ENCODE measurements at regions not wholly inside any gene's neighbourhood (a gene's known extent, or its start where the extent isn't known, plus 50 kb on each side); places are given as distances from the start of the nearest gene placed in this dataset.

- peaks cover 3% of the 10 kb centered on the region for H3K4me1 Mint-ChIP-seq
- no peak overlapping the region for H3K27ac Mint-ChIP-seq
- no peak overlapping the region for H3K4me3 Mint-ChIP-seq
- H3K9me3 Mint-ChIP-seq: peaks cover 12% of the 10 kb centered on the region
- no peaks in the 10 kb centered on the region for H3K27me3 Mint-ChIP-seq (ENCODE audit: low read depth)
- H3K36me3 Mint-ChIP-seq: no peaks in the 10 kb centered on the region
- DNase-seq (ENCODE audit: low spot score in 2 of 2, unreplicated experiment in 2 of 2): no peak
- TF ChIP-seq, protein P1, sequence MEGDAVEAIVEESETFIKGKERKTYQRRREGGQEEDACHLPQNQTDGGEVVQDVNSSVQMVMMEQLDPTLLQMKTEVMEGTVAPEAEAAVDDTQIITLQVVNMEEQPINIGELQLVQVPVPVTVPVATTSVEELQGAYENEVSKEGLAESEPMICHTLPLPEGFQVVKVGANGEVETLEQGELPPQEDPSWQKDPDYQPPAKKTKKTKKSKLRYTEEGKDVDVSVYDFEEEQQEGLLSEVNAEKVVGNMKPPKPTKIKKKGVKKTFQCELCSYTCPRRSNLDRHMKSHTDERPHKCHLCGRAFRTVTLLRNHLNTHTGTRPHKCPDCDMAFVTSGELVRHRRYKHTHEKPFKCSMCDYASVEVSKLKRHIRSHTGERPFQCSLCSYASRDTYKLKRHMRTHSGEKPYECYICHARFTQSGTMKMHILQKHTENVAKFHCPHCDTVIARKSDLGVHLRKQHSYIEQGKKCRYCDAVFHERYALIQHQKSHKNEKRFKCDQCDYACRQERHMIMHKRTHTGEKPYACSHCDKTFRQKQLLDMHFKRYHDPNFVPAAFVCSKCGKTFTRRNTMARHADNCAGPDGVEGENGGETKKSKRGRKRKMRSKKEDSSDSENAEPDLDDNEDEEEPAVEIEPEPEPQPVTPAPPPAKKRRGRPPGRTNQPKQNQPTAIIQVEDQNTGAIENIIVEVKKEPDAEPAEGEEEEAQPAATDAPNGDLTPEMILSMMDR (IDR thresholded peaks at IDR 0.05; ENCODE audit: unreplicated experiment): no peak
Measured at GRCh38 chr6:145036236-145036635, 699.1 kb downstream of the EPM2A start.

DNA sequence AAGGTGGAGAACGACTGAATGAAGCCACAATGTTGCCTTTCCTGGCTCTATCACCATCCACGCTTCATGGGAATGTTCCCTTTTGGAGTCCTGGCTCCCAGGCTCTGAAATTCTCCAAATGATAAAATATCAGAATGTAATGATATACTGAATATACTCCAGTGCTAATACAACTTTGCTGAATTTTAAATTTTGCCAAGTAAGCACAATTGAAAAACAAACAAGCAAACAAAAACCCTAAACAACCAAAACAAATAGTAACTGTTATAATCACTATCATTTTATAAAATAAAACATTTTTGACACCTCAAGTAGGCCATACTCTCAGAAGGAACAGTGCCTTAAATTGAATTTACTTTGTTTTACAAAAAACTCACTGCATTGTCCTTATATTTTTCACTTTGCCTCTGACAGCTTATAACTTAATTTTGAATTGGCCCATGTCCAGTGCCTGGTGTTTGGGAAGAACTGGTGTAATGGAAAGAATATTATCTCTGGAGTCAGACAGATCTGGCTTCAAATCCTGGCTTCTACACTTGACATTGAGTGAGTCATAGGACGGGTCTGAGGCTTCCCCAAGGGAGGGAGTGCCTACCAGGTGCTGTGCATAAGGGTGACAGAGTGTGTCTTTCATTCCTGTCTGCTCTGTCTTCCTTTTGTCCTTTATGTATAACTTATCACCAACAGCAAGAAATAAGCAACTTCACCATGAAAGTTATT, 698.3 kb downstream of the EPM2A start:
- Mint-ChIP-seq H3K4me3 (no peak overlapping the region), H3K27me3 (ENCODE audit: low read depth) (no peaks in the 10 kb centered on the region), H3K36me3 (no peaks in the 10 kb centered on the region), H3K9me3 (peaks cover 17% of the 10 kb centered on the region), H3K4me1 (peaks cover 3% of the 10 kb centered on the region), H3K27ac (no peak overlapping the region)
- no peak for DNase-seq (ENCODE audit: low spot score in 2 of 2, unreplicated experiment in 2 of 2)
- TF ChIP-seq, protein P1 (IDR thresholded peaks at IDR 0.05; ENCODE audit: unreplicated experiment): no peak

DNA sequence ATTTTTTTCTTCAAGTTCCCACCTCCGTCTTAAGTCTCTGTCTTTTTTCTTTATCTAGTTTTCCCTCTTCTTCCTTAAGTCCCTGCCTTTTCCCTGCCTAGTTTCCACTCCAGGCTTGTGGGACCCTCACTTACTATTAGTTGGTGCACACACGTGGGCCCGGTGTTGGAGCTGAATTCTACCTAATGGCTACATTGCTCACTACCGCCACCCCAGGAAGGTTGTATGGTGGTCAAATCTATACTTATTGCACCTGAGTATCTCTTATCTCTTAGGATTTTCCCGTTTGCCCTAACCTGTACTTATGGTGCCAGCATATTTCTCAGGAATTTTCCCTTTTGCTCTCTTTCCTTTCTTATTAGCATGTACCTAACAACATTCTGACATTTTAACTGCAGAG, 692.8 kb downstream of the EPM2A start:
- no peak overlapping the region for H3K27ac Mint-ChIP-seq
- no peaks in the 10 kb centered on the region for H3K27me3 Mint-ChIP-seq (ENCODE audit: low read depth)
- H3K9me3 Mint-ChIP-seq: peaks cover 17% of the 10 kb centered on the region
- peaks cover 8% of the 10 kb centered on the region for H3K4me1 Mint-ChIP-seq
- TF ChIP-seq, protein P1 (IDR thresholded peaks at IDR 0.05; ENCODE audit: unreplicated experiment): no peak
- H3K4me3 Mint-ChIP-seq: no peak overlapping the region
- no peak for DNase-seq (ENCODE audit: low spot score in 2 of 2, unreplicated experiment in 2 of 2)
- no peaks in the 10 kb centered on the region for H3K36me3 Mint-ChIP-seq

GRCh38 chr6:145043926-145044500, 691.3 kb downstream of the EPM2A start:
- H3K27me3 Mint-ChIP-seq (ENCODE audit: low read depth): no peaks in the 10 kb centered on the region

DNA sequence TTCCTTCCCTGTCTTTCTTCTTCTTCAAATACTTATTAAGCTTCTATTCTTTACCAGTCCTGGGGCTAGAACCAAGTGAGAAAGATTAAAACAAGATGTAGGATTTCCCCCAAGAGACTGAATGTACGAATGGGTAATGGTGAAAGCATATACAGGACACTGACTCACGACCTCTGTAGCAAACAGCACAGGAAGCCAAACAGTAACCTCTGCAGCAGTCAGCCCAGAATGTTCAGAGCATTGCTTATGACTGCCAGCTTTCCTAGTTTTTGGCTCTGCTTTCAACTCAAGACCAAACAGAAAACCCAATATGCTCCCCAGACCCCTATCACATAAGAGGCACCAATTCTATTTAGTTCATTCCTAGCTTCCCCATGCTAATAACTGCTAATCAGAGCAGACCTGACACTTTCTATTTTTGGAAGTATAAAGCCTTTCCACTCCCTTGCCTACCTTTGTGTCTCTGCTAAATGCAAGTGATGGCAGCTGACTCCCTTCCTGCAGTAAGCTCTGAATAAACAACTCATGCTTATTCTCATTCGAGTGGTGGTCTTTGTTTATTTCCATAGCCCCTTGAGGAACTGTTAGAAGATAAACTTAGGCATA, 690.6 kb downstream of the EPM2A start:
- Mint-ChIP-seq H3K4me3 (no peak overlapping the region), H3K27ac (no peak overlapping the region), H3K4me1 (peaks cover 8% of the 10 kb centered on the region), H3K36me3 (no peaks in the 10 kb centered on the region), H3K9me3 (peaks cover 20% of the 10 kb centered on the region), H3K27me3 (ENCODE audit: low read depth) (no peaks in the 10 kb centered on the region)
- no peak for DNase-seq (ENCODE audit: low spot score in 2 of 2, unreplicated experiment in 2 of 2)
- TF ChIP-seq, protein P1 (IDR thresholded peaks at IDR 0.05; ENCODE audit: unreplicated experiment): no peak

More at GRCh38 chr6:145043926-145044500, 691.3 kb downstream of the EPM2A start:
- Mint-ChIP-seq H3K4me3 (no peak overlapping the region), H3K4me1 (peaks cover 8% of the 10 kb centered on the region), H3K36me3 (no peaks in the 10 kb centered on the region), H3K9me3 (peaks cover 17% of the 10 kb centered on the region), H3K27ac (no peak overlapping the region)
- TF ChIP-seq, protein P1 (IDR thresholded peaks at IDR 0.05; ENCODE audit: unreplicated experiment): no peak
- DNase-seq (ENCODE audit: low spot score in 2 of 2, unreplicated experiment in 2 of 2): no peak
